GM12878 (cell line): ENCODE measurements at regions not wholly inside any gene's neighbourhood (a gene's known extent, or its start where the extent isn't known, plus 50 kb on each side); places are given as distances from the start of the nearest gene placed in this dataset.

Experiments used
- ASH2L ChIP-seq: fragments of 300-600, 200-600 bp; sonication (generic); IDR thresholded peaks from 2 replicates; pipeline ENCODE4 v1.6.1; 2017; ENCODE audit warnings: low read depth, mild to moderate bottlenecking, borderline replicate concordance
- ATF7 ChIP-seq: fragments of 450-650 bp; IDR thresholded peaks from 2 replicates; pipeline ENCODE4 v1.6.1; 2016; ENCODE audit warnings: low read depth, mild to moderate bottlenecking
- BCL3 ChIP-seq: IDR thresholded peaks from 2 replicates; pipeline ENCODE4 v1.6.1; 2011; ENCODE audit warnings: borderline replicate concordance, low read depth, mild to moderate bottlenecking, moderate library complexity, low read length; ENCODE audit not compliant: insufficient read depth, poor library complexity, severe bottlenecking
- CHD1 ChIP-seq: IDR thresholded peaks from 2 replicates; pipeline ENCODE4 v1.6.1; 2012; ENCODE audit warnings: low read depth, low read length, improper control_type of control experiment
- E2F8 ChIP-seq: fragments of 450-650 bp; IDR thresholded peaks from 2 replicates; pipeline ENCODE4 v1.6.1; 2018; ENCODE audit warnings: mild to moderate bottlenecking, low read depth, moderate library complexity; ENCODE audit not compliant: partially characterized antibody
- FOXM1 ChIP-seq: IDR thresholded peaks from 2 replicates; pipeline ENCODE4 v1.6.1; 2012; ENCODE audit warnings: low read depth, mild to moderate bottlenecking, inconsistent platforms, low read length, moderate library complexity
- GATAD2B ChIP-seq: fragments of 450-650 bp; conservative IDR thresholded peaks from 2 replicates; pipeline ENCODE4 v1.6.1; 2017; ENCODE audit warnings: low read depth, mild to moderate bottlenecking, moderate library complexity
- JUNB ChIP-seq: IDR thresholded peaks from 2 replicates; pipeline ENCODE4 v1.6.1; 2016; ENCODE audit warnings: antibody characterized with exemption, mild to moderate bottlenecking
- JUND ChIP-seq: IDR thresholded peaks from 2 replicates; pipeline ENCODE4 v1.6.1; 2012; ENCODE audit warnings: low read depth, mild to moderate bottlenecking, low read length, improper control_type of control experiment, moderate library complexity
- MTA3 ChIP-seq: IDR thresholded peaks from 2 replicates; pipeline ENCODE4 v1.6.1; 2012; ENCODE audit warnings: low read length, inconsistent platforms, borderline replicate concordance
- NBN ChIP-seq: fragments of 450-650 bp; IDR thresholded peaks from 2 replicates; pipeline ENCODE4 v1.6.1; 2016
- NFXL1 ChIP-seq: fragments of 450-650 bp; IDR thresholded peaks from 2 replicates; pipeline ENCODE4 v1.6.1; 2017; ENCODE audit warnings: antibody characterized with exemption, mild to moderate bottlenecking, borderline replicate concordance
- PML ChIP-seq: IDR thresholded peaks from 2 replicates; pipeline ENCODE4 v1.6.1; 2012; ENCODE audit warnings: low read length, inconsistent platforms
- RELA ChIP-seq: fragments of 450-650 bp; IDR thresholded peaks from 2 replicates; pipeline ENCODE4 v1.8.0; 2014; ENCODE audit warnings: borderline replicate concordance; ENCODE audit not compliant: partially characterized antibody
- SREBF2 ChIP-seq: IDR thresholded peaks from 2 replicates; pipeline ENCODE4 v1.6.1; 2012; ENCODE audit warnings: mild to moderate bottlenecking, low read length
- ZNF592 ChIP-seq: fragments of 450-650 bp; IDR thresholded peaks from 2 replicates; pipeline ENCODE4 v1.6.1; 2017; ENCODE audit warnings: mild to moderate bottlenecking, moderate library complexity
- ZNF687 ChIP-seq: fragments of 450-650 bp; IDR thresholded peaks from 2 replicates; pipeline ENCODE4 v1.6.1; 2017; ENCODE audit warnings: mild to moderate bottlenecking, moderate library complexity

GRCh38 chr2:196239622-196240587, 68.5 kb upstream of the STK17B start (continued):
- peak; percentile 40; the same call in 1 of the 2 replicates for TF ChIP-seq ZNF687
- TF ChIP-seq JUNB: 0 out of 2 replicates have a peak, but pooled peaks have one; percentile 28
- no peak for TF ChIP-seq GATAD2B
- no peak for TF ChIP-seq SREBF2
- no peak for TF ChIP-seq JUND
- no peak for TF ChIP-seq BCL3
- peak; percentile 76; the same call in 1 of the 2 replicates for TF ChIP-seq ASH2L
- TF ChIP-seq NBN: 0 out of 2 replicates have a peak, but pooled peaks have one; percentile 53
- peak; percentile 90 for TF ChIP-seq ATF7
- TF ChIP-seq NFXL1: no peak
- no peak; the same call in 1 of the 2 replicates for TF ChIP-seq MTA3
- TF ChIP-seq RELA: no peak
- no peak for TF ChIP-seq E2F8
- no peak for TF ChIP-seq ZNF592
- TF ChIP-seq CHD1: no peak
- TF ChIP-seq FOXM1: peak; percentile 77
- TF ChIP-seq PML: peak; percentile 42
